ENCODE measurements at regions not wholly inside any gene's neighbourhood (a gene's known extent, or its start where the extent isn't known, plus 50 kb on each side); places are given as distances from the start of the nearest gene placed in this dataset.

DNA sequence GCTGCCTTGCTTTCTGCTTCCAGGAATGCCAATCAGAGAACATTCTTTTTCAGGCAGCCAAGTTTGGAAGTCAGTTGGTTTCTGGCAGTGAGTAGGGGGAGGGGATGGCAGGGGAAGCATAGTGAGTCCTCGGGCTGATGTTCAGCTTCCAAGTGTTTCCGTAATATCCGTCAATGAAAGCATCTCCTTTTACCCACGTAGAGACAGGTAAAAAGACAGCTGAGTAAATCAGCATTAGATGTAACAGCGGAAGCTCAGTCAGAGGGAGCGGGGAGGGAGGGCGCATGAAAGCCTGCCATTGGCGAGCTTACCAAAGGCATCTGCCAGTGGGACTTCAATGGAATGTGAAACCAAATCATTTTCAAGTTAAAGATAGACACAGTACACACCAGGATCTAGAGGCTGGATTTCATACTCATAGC lies 117.1 kb upstream of the DTNA start:
- DNase-seq (ENCODE audit: low read depth in 3 of 3), result no peak

- DNase-seq (ENCODE audit: low read depth in 3 of 3), result no peak
These were observed 115.8 kb upstream of the DTNA start for GRCh38 chr18:34594266-34594665.

GRCh38 chr18:34595690-34596089 lies 114.4 kb upstream of the DTNA start:
- DNase-seq (ENCODE audit: low read depth in 3 of 3), result no peak

GRCh38 chr18:34598120-34598635 lies 111.9 kb upstream of the DTNA start:
- DNase-seq (ENCODE audit: low read depth in 3 of 3), result no peak

GRCh38 chr18:34600158-34600557 lies 109.9 kb upstream of the DTNA start:
- DNase-seq (ENCODE audit: low read depth in 3 of 3), result no peak

GRCh38 chr18:34600874-34601656 lies 109.0 kb upstream of the DTNA start:
- no peak for DNase-seq (ENCODE audit: low read depth in 3 of 3)

GRCh38 chr18:34604591-34604990 lies 105.5 kb upstream of the DTNA start:
- DNase-seq (ENCODE audit: low read depth in 3 of 3), result no peak

DNA sequence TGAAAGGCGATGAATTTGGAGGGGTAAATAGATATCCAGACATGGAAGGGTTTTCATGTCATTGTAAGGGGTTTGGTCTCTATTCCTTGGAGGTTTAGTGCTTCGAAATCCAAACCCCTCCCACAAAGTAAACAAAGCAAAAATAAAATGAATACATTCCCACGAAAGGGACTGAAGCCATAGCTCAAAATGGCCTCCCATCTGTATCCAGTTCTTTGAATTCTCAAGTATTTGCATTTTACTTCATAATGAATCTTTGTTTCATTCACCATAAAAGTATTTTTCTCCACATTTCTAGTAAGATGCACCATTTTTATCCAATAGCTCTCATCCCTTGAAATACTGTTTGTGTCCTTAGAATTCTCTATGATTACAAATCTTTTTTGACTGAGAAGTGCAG lies 103.2 kb upstream of the DTNA start:
- DNase-seq (ENCODE audit: low read depth in 3 of 3), result no peak

DNA sequence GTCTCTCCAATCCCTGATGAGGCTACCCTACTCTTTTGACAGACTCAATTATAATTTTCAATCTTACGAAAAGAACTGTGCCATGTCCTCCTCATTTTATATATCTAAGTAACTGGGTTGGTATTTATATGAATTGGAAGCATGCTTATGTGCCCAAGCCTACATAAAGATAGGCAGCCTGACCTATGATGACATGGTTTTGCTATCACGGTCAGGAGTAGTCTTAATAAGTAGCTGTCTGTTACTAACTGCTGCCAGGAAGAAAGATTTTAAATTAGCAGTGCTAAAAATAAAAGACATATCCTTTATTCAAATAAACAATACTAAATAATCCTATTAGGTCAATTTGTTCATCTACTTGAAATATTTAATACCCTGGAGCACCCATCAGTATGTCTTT lies 102.0 kb upstream of the DTNA start:
- no peak for DNase-seq (ENCODE audit: low read depth in 3 of 3)

DNA sequence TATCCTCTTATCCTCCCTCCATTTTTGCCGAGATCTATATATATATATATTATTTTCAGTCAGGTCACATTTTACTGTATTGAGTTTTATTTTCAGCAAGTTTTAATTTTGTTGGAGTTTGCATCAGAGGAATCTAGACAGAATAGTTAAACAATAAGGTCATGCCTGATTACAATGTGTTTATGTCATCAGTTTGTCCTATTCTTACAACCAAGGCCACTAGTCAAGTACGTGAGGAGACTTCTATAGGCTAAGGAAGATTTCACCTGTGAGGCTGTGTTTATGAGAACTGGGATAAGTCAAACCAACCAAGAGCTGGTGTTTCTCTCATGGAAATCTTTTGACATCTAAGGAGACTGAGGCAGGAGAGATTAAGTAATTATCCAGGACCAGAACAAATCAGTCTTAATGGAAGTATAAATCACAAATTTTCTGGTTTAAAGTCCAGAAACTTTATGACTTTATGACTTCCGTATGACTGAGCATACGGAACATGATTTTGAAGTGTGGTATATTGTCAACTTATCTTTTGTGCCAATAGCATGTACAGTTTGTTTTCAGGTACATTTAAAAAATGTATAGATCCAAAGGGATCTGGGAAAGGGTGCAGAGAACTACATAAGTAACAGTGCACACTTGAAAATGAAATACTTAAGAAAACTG lies 100.0 kb upstream of the DTNA start:
- DNase-seq (ENCODE audit: low read depth in 3 of 3), result no peak

GRCh38 chr18:34611904-34612303 lies 98.2 kb upstream of the DTNA start:
- no peak for DNase-seq (ENCODE audit: low read depth in 3 of 3)

- no peak for DNase-seq (ENCODE audit: low read depth in 3 of 3)
These were observed 89.7 kb upstream of the DTNA start for GRCh38 chr18:34620258-34620861.

DNA sequence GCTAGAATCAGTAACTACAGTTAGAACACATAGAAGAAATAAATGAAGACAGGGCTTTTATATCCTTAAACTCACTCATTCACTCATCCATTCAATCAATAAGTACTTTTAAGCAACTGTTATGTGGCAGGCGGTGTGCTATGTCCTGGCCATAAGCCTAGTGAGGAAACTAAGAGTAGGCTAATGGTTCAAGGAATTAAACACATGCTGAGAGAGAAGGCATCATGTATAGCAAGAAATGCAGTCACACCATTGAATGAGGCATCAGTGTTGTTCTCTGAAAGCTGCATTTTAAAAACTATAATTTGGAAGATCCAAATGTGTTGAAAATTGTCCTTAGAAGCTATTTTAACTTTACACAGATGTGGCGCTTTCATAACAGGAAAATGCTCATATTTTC lies 86.5 kb upstream of the DTNA start:
- no peak for DNase-seq (ENCODE audit: low read depth in 3 of 3)

DNA sequence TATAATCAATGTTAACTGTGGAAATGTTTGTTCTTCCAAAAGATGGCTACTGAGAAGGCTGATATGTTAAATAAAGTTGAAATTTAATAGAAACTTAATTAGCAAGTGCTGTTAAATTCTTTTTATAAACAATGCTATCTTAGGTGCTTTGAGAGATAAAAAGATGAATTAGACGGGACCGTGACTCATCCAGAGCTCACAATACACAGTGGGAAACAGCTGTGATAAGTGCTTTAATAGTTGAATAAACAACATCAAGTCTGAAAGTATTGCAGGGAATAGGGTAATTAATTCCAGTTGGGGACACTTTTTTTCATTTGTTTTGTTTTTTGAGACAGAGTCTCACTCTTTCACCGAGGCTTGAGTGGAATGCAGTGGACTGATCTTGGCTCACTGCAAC lies 85.5 kb upstream of the DTNA start:
- DNase-seq (ENCODE audit: low read depth in 3 of 3), result no peak

GRCh38 chr18:34626404-34627136 lies 83.5 kb upstream of the DTNA start:
- DNase-seq (ENCODE audit: low read depth in 3 of 3), result no peak

GRCh38 chr18:34627137-34627920 lies 82.8 kb upstream of the DTNA start:
- no peak for DNase-seq (ENCODE audit: low read depth in 3 of 3)

- no peak for DNase-seq (ENCODE audit: low read depth in 3 of 3)
These were observed 78.8 kb upstream of the DTNA start for GRCh38 chr18:34631093-34631966.

GRCh38 chr18:34632321-34632720 lies 77.8 kb upstream of the DTNA start:
- no peak for DNase-seq (ENCODE audit: low read depth in 3 of 3)

GRCh38 chr18:34633368-34633767 lies 76.7 kb upstream of the DTNA start:
- DNase-seq (ENCODE audit: low read depth in 3 of 3), result no peak

DNA sequence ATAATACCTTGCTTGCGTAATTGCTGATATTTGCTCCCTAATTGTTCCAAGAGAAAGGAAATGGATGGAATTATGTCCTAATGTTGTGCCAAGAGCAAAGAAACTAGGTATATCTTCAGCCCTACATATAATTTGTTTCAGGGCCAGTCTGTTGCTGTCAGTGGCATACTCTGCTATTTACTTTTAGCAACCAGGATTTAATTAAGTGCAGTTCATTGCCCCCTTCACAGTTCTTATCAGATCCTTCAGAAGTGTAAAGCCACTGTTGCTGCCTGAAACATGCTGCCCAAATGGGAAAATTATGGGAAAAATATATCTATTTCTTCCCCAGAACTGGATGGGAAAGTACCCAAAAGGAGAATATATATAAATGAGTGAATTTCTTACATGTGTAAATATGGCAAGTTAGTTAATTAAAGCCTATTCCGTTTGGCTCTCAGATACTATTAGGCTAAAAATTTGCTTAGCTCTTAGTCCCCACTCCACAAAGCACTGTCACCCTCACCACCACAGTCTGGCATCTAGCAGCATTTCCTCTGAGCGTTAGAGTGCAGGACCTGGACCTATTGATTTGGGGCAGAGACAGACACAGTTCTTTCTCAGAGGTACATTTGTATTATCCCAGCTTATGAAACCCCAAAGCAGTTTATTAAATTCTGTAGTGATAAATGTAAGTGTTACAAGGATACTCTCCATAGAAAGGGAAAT lies 72.8 kb upstream of the DTNA start:
- DNase-seq (ENCODE audit: low read depth in 3 of 3), result no peak

All from stimulated activated CD4-positive, alpha-beta T cell treated with anti-CD3 and anti-CD28 coated beads, TNF-alpha, amount 100 ng/mL, for 24 hours (primary cell).